ENCODE measurements at regions not wholly inside any gene's neighbourhood (a gene's known extent, or its start where the extent isn't known, plus 50 kb on each side); places are given as distances from the start of the nearest gene placed in this dataset.

- TF ChIP-seq POLR2A (IDR thresholded peaks at IDR 0.05) = no peak
- TF ChIP-seq EP300 (IDR thresholded peaks at IDR 0.05) = no peak
- TF ChIP-seq CTCF (IDR thresholded peaks at IDR 0.05) = no peak
Observed at GRCh38 chr14:44215660-44216059, 291.4 kb downstream of the FSCB start.

All from gastroesophageal sphincter (tissue), 3 donors.